ENCODE measurements at regions not wholly inside any gene's neighbourhood (a gene's known extent, or its start where the extent isn't known, plus 50 kb on each side); places are given as distances from the start of the nearest gene placed in this dataset.

DNA sequence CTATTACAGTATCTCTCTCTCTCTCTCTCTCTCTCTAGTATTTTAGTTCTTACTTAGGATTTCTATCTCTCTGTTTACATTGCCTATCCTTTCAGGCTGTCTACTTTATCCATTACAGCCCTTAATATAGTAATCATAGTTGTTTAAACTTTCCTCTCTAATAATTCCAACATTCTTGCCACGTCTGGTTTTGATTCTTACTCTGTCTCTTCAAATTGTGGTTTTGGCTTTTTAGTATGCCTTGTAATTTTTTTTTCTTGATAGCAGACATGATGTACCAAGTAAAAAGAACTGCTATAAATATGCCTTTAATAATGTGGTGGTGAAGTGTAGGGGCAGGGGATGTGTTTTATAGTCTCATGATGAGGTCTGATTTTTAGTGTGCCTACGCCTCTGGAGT is 1809.5 kb upstream of the CELF4 start:
- no peak overlapping the region for H3K4me2 ChIP-seq
- H3K27me3 ChIP-seq, result no peaks in the 10 kb centered on the region
- H3K4me3 ChIP-seq, result no peak overlapping the region
- Mint-ChIP-seq H3K9me3 (peaks cover 9% of the 10 kb centered on the region), H3K4me1 (peaks cover 4% of the 10 kb centered on the region), H3K27ac (no peak overlapping the region), H3K36me3 (peaks cover 3% of the 10 kb centered on the region), H3K4me3 (no peak overlapping the region), H3K27me3 (ENCODE audit: insufficient read depth, low read depth) (peaks cover 4% of the 10 kb centered on the region)
- H4K20me1 ChIP-seq (ENCODE audit: low read depth), result no peaks in the 10 kb centered on the region
- no peaks in the 10 kb centered on the region for H3K36me3 ChIP-seq
- TF ChIP-seq EZH2 (IDR thresholded peaks at IDR 0.05) (no peak), EZH2phosphoT487 (IDR thresholded peaks at IDR 0.05) (no peak)
- TF ChIP-seq, protein P1, sequence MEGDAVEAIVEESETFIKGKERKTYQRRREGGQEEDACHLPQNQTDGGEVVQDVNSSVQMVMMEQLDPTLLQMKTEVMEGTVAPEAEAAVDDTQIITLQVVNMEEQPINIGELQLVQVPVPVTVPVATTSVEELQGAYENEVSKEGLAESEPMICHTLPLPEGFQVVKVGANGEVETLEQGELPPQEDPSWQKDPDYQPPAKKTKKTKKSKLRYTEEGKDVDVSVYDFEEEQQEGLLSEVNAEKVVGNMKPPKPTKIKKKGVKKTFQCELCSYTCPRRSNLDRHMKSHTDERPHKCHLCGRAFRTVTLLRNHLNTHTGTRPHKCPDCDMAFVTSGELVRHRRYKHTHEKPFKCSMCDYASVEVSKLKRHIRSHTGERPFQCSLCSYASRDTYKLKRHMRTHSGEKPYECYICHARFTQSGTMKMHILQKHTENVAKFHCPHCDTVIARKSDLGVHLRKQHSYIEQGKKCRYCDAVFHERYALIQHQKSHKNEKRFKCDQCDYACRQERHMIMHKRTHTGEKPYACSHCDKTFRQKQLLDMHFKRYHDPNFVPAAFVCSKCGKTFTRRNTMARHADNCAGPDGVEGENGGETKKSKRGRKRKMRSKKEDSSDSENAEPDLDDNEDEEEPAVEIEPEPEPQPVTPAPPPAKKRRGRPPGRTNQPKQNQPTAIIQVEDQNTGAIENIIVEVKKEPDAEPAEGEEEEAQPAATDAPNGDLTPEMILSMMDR (IDR thresholded peaks at IDR 0.05), result no peak
- peaks cover 5% of the 10 kb centered on the region for H3F3A ChIP-seq (ENCODE audit: low read depth)
- H3K27ac ChIP-seq, result no peak overlapping the region
- H3K4me1 ChIP-seq, result peaks cover 5% of the 10 kb centered on the region
- DNase-seq (ENCODE audit: low spot score), result no peak
- no peaks in the 10 kb centered on the region for H3K79me2 ChIP-seq (ENCODE audit: low read depth)
- peaks cover 3% of the 10 kb centered on the region for H3K9me3 ChIP-seq (ENCODE audit: low read depth)
- no peak overlapping the region for H2AFZ ChIP-seq (replicated peaks)
- no peak overlapping the region for H3K9ac ChIP-seq

DNA sequence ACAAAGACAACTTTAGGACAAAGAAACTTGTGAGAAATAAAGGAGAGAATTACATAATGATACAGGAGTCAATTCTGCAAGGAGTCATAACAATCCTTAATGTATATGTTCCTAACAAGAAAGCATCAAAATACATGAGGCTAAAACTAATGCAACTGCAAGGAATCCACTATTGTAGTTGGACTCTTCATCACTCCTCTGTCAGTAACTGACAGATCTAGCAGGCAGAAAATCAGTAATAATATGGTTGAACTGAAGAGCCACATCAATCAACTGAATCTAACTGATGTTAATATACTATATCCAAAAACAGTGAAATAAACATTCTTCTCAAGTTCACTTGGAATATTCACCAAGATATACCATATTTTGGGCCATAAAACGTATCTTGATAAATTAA is 1806.4 kb upstream of the CELF4 start:
- Mint-ChIP-seq H3K27ac (no peak overlapping the region), H3K4me3 (no peak overlapping the region), H3K9me3 (peaks cover 11% of the 10 kb centered on the region), H3K36me3 (peaks cover 3% of the 10 kb centered on the region), H3K27me3 (ENCODE audit: insufficient read depth, low read depth) (peaks cover 4% of the 10 kb centered on the region), H3K4me1 (no peaks in the 10 kb centered on the region)
- DNase-seq (ENCODE audit: low spot score), result no peak
- Histone ChIP-seq H3K9ac (no peak overlapping the region), H3K36me3 (no peaks in the 10 kb centered on the region), H3K4me3 (no peak overlapping the region), H3K27ac (no peak overlapping the region), H3K9me3 (ENCODE audit: low read depth) (peaks cover 3% of the 10 kb centered on the region), H3K4me2 (no peak overlapping the region), H4K20me1 (ENCODE audit: low read depth) (no peaks in the 10 kb centered on the region), H3K79me2 (ENCODE audit: low read depth) (no peaks in the 10 kb centered on the region), H3K27me3 (no peaks in the 10 kb centered on the region), H3F3A (ENCODE audit: low read depth) (no peaks in the 10 kb centered on the region), H3K4me1 (no peaks in the 10 kb centered on the region), H2AFZ (replicated peaks) (no peak overlapping the region)
- TF ChIP-seq EZH2phosphoT487 (IDR thresholded peaks at IDR 0.05) (no peak), EZH2 (IDR thresholded peaks at IDR 0.05) (no peak)
- TF ChIP-seq, protein P1 (IDR thresholded peaks at IDR 0.05), result no peak

DNA sequence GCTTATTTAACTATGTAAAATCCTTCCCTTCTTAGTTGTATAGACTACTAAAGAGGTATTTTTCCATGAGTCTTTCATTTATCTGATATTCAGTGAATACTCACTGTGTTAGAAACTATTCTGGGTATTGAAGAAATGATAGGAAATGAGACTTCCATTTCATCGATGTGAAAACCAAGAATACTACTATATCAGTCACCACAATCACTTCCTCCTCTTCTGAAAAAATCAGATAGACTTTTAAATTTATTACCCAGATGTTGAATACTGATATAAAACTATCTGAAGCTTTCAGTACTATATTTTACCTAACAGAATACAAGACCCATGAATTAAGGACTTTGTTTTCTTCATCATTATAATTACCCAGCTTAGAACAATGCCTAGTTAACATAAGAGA is 1801.1 kb upstream of the CELF4 start:
- H3K4me1 ChIP-seq, result peaks cover 4% of the 10 kb centered on the region
- Mint-ChIP-seq H3K27me3 (ENCODE audit: insufficient read depth, low read depth) (peaks cover 6% of the 10 kb centered on the region), H3K4me1 (peaks cover 3% of the 10 kb centered on the region), H3K9me3 (peaks cover 2% of the 10 kb centered on the region), H3K36me3 (no peaks in the 10 kb centered on the region), H3K4me3 (no peak overlapping the region), H3K27ac (no peak overlapping the region)
- H3K9ac ChIP-seq, result no peak overlapping the region
- no peaks in the 10 kb centered on the region for H3F3A ChIP-seq (ENCODE audit: low read depth)
- no peak for DNase-seq (ENCODE audit: low spot score)
- no peaks in the 10 kb centered on the region for H3K27me3 ChIP-seq
- no peaks in the 10 kb centered on the region for H3K79me2 ChIP-seq (ENCODE audit: low read depth)
- no peak overlapping the region for H3K4me2 ChIP-seq
- no peak overlapping the region for H3K27ac ChIP-seq
- H3K9me3 ChIP-seq (ENCODE audit: low read depth), result no peaks in the 10 kb centered on the region
- no peaks in the 10 kb centered on the region for H3K36me3 ChIP-seq
- TF ChIP-seq, protein P1 (IDR thresholded peaks at IDR 0.05), result no peak
- no peak for TF ChIP-seq EZH2phosphoT487 (IDR thresholded peaks at IDR 0.05)
- TF ChIP-seq EZH2 (IDR thresholded peaks at IDR 0.05), result no peak
- no peak overlapping the region for H3K4me3 ChIP-seq
- H4K20me1 ChIP-seq (ENCODE audit: low read depth), result no peaks in the 10 kb centered on the region
- no peak overlapping the region for H2AFZ ChIP-seq (replicated peaks)
